ENCODE measurements at regions not wholly inside any gene's neighbourhood (a gene's known extent, or its start where the extent isn't known, plus 50 kb on each side); places are given as distances from the start of the nearest gene placed in this dataset.

- no peak for TF ChIP-seq CTCF (IDR thresholded peaks at IDR 0.05; ENCODE audit: insufficient read depth, low read length, poor library complexity, severe bottlenecking)
- TF ChIP-seq EZH2phosphoT487 (conservative IDR thresholded peaks at IDR 0.05; ENCODE audit: low read length): no peak
Observed at GRCh38 chr12:18887368-18887767, 149.4 kb downstream of the CAPZA3 start.

All from SU-DHL-6 (cell line).